ENCODE measurements at regions not wholly inside any gene's neighbourhood (a gene's known extent, or its start where the extent isn't known, plus 50 kb on each side); places are given as distances from the start of the nearest gene placed in this dataset.

DNA sequence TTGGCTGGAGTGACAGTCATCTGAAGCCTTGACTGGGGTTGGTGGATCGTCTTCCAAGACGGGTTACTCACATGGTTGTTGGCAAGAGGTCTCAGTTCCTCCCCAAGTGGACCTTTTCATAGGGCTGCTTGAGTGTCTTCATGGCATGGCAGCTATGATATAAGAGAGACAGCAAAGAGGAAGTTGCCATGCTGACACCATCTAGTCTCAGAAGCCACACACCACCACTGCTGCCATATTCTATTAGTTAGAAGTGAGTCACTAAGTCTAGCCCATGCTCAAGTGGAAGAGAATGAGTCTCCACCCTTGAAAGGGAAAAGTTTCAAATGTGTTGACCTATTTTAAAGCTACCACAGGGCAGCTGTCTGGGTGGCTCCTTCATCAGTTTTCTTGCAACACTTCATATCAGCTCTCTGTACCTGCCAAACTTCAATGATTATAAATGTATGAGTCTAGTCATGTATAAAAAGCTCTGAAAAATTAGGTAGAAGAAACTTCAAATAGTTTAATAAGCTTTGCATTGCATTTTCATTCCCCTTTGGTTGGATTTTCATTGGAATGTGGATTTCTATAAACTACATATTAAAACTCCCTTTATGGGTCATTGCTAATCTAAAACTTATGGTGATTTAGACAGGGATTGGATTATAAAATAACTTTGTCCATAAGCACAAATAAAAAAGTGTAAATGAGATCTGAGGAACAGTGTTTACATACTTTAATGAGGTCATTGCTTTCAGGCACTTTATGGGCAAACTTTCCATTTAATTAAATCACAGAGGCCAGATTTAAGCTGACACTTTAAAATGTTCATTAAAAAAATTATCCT is 68.0 kb upstream of the ATXN3L start:
- Histone ChIP-seq H4K20me1 (ENCODE audit: insufficient read depth) (no peaks in the 10 kb centered on the region), H3K9me2 (no peaks in the 10 kb centered on the region), H2AFZ (ENCODE audit: low read depth) (no peak overlapping the region), H3K4me2 (no peak overlapping the region), H3K36me3 (replicated peaks in 1 of 2; ENCODE audit: control insufficient read depth in 1 of 2, insufficient read depth in 2 of 2, low read length in 1 of 2) (no peaks in the 10 kb centered on the region), H3K27ac (ENCODE audit: low read depth in 2 of 2, low read length in 1 of 2) (peak overlapping the region; percentile 36 to 73; a peak in 3 of 4 replicates), H3K79me2 (ENCODE audit: insufficient read depth) (no peaks in the 10 kb centered on the region), H3K4me3 (ENCODE audit: low read depth in 2 of 2, low read length in 1 of 2) (no peak overlapping the region), H3K27me3 (ENCODE audit: insufficient read depth) (no peaks in the 10 kb centered on the region), H3K9ac (peak overlapping the region; percentile 17; the same call in 1 of the 2 replicates), H3F3A (replicated peaks; ENCODE audit: insufficient read depth) (peaks cover 18% of the 10 kb centered on the region), H3K4me1 (ENCODE audit: control insufficient read depth in 1 of 2, insufficient read depth in 2 of 2, low read depth in 1 of 2, low read length in 1 of 2) (peaks cover 0 to 17% of the 10 kb centered on the region in 2 experiments; a peak in 2 of 4 replicates), H3K9me3 (no peaks in the 10 kb centered on the region)
- ChIA-PET POLR2A (no interaction called here), CTCF (interaction anchor here (0.6 to 1.7 kb wide), 2 partner anchors 8 to 441 kb away, joined by 3 to 4 read pairs; no protein-coding TSS in a partner anchor)
- 58% methylated on average over 2 of the region's 2 CpGs for WGBS (ENCODE audit: low lambda C conversion rate)
- TF ChIP-seq, protein P1, sequence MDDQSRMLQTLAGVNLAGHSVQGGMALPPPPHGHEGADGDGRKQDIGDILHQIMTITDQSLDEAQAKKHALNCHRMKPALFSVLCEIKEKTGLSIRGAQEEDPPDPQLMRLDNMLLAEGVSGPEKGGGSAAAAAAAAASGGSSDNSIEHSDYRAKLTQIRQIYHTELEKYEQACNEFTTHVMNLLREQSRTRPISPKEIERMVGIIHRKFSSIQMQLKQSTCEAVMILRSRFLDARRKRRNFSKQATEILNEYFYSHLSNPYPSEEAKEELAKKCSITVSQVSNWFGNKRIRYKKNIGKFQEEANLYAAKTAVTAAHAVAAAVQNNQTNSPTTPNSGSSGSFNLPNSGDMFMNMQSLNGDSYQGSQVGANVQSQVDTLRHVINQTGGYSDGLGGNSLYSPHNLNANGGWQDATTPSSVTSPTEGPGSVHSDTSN (IDR thresholded peaks at IDR 0.05), result peak; percentile 30
- TF ChIP-seq POLR2AphosphoS5 (IDR thresholded peaks at IDR 0.05; ENCODE audit: low read depth, low read length) (no peak), FOSL2 (IDR thresholded peaks at IDR 0.05; ENCODE audit: borderline replicate concordance, low read depth) (no peak), GATA2 (CRISPR knock-in tag; IDR thresholded peaks at IDR 0.05) (no peak)
- TF ChIP-seq, protein P2, sequence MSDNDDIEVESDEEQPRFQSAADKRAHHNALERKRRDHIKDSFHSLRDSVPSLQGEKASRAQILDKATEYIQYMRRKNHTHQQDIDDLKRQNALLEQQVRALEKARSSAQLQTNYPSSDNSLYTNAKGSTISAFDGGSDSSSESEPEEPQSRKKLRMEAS (IDR thresholded peaks at IDR 0.05; ENCODE audit: low read depth), result 0 out of 2 replicates have a peak, but pooled peaks have one; percentile 9
- TF ChIP-seq, protein P3, sequence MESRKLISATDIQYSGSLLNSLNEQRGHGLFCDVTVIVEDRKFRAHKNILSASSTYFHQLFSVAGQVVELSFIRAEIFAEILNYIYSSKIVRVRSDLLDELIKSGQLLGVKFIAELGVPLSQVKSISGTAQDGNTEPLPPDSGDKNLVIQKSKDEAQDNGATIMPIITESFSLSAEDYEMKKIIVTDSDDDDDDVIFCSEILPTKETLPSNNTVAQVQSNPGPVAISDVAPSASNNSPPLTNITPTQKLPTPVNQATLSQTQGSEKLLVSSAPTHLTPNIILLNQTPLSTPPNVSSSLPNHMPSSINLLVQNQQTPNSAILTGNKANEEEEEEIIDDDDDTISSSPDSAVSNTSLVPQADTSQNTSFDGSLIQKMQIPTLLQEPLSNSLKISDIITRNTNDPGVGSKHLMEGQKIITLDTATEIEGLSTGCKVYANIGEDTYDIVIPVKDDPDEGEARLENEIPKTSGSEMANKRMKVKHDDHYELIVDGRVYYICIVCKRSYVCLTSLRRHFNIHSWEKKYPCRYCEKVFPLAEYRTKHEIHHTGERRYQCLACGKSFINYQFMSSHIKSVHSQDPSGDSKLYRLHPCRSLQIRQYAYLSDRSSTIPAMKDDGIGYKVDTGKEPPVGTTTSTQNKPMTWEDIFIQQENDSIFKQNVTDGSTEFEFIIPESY (IDR thresholded peaks at IDR 0.05; ENCODE audit: borderline replicate concordance, low read depth), result no peak
- no peak for DNase-seq

GRCh38 chrX:13386636-13387035 is 66.8 kb upstream of the ATXN3L start:
- ChIA-PET POLR2A (no interaction called here), CTCF (no interaction called here)
- no peaks in the 10 kb centered on the region for H3K79me2 ChIP-seq (ENCODE audit: insufficient read depth)
- H3K9me3 ChIP-seq, result no peaks in the 10 kb centered on the region
- H2AFZ ChIP-seq (ENCODE audit: low read depth), result peak overlapping the region; percentile 36; the same call in 1 of the 2 replicates
- no peak for DNase-seq
- H3K9me2 ChIP-seq, result no peaks in the 10 kb centered on the region
- H3K27me3 ChIP-seq (ENCODE audit: insufficient read depth), result no peaks in the 10 kb centered on the region
- no peaks in the 10 kb centered on the region for H3K36me3 ChIP-seq (replicated peaks in 1 of 2; ENCODE audit: control insufficient read depth in 1 of 2, insufficient read depth in 2 of 2, low read length in 1 of 2)
- TF ChIP-seq, protein P4, sequence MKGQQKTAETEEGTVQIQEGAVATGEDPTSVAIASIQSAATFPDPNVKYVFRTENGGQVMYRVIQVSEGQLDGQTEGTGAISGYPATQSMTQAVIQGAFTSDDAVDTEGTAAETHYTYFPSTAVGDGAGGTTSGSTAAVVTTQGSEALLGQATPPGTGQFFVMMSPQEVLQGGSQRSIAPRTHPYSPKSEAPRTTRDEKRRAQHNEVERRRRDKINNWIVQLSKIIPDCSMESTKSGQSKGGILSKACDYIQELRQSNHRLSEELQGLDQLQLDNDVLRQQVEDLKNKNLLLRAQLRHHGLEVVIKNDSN (IDR thresholded peaks at IDR 0.05; ENCODE audit: borderline replicate concordance, low read depth), result no peak
- TF ChIP-seq, protein P2 (IDR thresholded peaks at IDR 0.05; ENCODE audit: low read depth), result no peak
- TF ChIP-seq RAD21 (IDR thresholded peaks at IDR 0.05; ENCODE audit: low read length), result no peak
- TF ChIP-seq GABPA (IDR thresholded peaks at IDR 0.05; ENCODE audit: low read depth), result no peak
- TF ChIP-seq EP300 (IDR thresholded peaks at IDR 0.05; ENCODE audit: borderline replicate concordance in 1 of 2, low read depth in 1 of 2, low read length in 1 of 2), result no peak
- TF ChIP-seq YY1 (IDR thresholded peaks at IDR 0.05; ENCODE audit: low read depth), result no peak
- no peak for TF ChIP-seq SMC3 (IDR thresholded peaks at IDR 0.05; ENCODE audit: low read depth, low read length)
- no peak for TF ChIP-seq RXRA (IDR thresholded peaks at IDR 0.05; ENCODE audit: borderline replicate concordance, low read depth)
- TF ChIP-seq, protein P5, sequence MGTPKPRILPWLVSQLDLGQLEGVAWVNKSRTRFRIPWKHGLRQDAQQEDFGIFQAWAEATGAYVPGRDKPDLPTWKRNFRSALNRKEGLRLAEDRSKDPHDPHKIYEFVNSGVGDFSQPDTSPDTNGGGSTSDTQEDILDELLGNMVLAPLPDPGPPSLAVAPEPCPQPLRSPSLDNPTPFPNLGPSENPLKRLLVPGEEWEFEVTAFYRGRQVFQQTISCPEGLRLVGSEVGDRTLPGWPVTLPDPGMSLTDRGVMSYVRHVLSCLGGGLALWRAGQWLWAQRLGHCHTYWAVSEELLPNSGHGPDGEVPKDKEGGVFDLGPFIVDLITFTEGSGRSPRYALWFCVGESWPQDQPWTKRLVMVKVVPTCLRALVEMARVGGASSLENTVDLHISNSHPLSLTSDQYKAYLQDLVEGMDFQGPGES (IDR thresholded peaks at IDR 0.05; ENCODE audit: low read depth, low read length), result no peak
- no peak for TF ChIP-seq FOXJ3 (CRISPR knock-in tag; IDR thresholded peaks at IDR 0.05)
- no peak for TF ChIP-seq SIN3A (IDR thresholded peaks at IDR 0.05; ENCODE audit: borderline replicate concordance, low read depth, low read length)
- TF ChIP-seq EZH2phosphoT487 (IDR thresholded peaks at IDR 0.05; ENCODE audit: borderline replicate concordance, low read depth), result no peak
- TF ChIP-seq, protein P3 (IDR thresholded peaks at IDR 0.05; ENCODE audit: borderline replicate concordance, low read depth), result no peak
- TF ChIP-seq TCF12 (IDR thresholded peaks at IDR 0.05), result no peak
- no peak overlapping the region for H3K4me2 ChIP-seq
- no peak overlapping the region; the same call in 1 of the 2 replicates for H3K9ac ChIP-seq
- peaks cover 0 to 17% of the 10 kb centered on the region in 2 experiments; a peak in 2 of 4 replicates for H3K4me1 ChIP-seq (ENCODE audit: control insufficient read depth in 1 of 2, insufficient read depth in 2 of 2, low read depth in 1 of 2, low read length in 1 of 2)
- H3K4me3 ChIP-seq (ENCODE audit: low read depth in 2 of 2, low read length in 1 of 2), result no peak overlapping the region
- H3F3A ChIP-seq (replicated peaks; ENCODE audit: insufficient read depth), result peaks cover 24% of the 10 kb centered on the region
- H4K20me1 ChIP-seq (ENCODE audit: insufficient read depth), result no peaks in the 10 kb centered on the region
- peak overlapping the region in 1 of 2 experiments; percentile 73; a peak in 2 of 4 replicates for H3K27ac ChIP-seq (ENCODE audit: low read depth in 2 of 2, low read length in 1 of 2)
